CD4-positive, alpha-beta T cell (primary cell): ENCODE measurements at regions not wholly inside any gene's neighbourhood (a gene's known extent, or its start where the extent isn't known, plus 50 kb on each side); places are given as distances from the start of the nearest gene placed in this dataset.
A peak's percentile ranks its signal among the peaks of the same experiment; 100 is the strongest.

Source experiments
- ATAC-seq: fragments of 200-7000 bp; cut with Tn5 transposase; one replicate; pipeline ENCODE4 v1.10.0; 2022; ENCODE audit warnings: mild to moderate bottlenecking; ENCODE audit not compliant: poor library complexity
- CTCF ChIA-PET: fragments of 350-600 bp; sonication (Branson Sonifier 250); formaldehyde crosslinking; loops from one replicate; lab custom pipeline; 2021; ENCODE audit warnings: antibody characterized with exemption, inconsistent platforms; lab: Charles Lee
- POLR2A ChIA-PET: fragments of 350-600 bp; sonication (Branson Sonifier 250); formaldehyde crosslinking; loops from one replicate; lab custom pipeline; 2021; ENCODE audit warnings: antibody characterized with exemption, inconsistent platforms; lab: Charles Lee
- DNase-seq, 14 experiments: peaks; one replicate each; pipeline ENCODE4 v3.0.0-alpha.2; 2013 to 2020; ENCODE audit warnings: mixed read lengths in 2 of 14
- H3K27ac ChIP-seq, 2 donors: one replicate each; pipeline versions ENCODE4 v1.5.1 to v1.7.0; 2013; ENCODE audit warnings: low read length in 2 of 2, low read depth in 1 of 2, mild to moderate bottlenecking in 1 of 2
- H3K27me3 ChIP-seq, 2 experiments: 1 replicate in 1 of 2; 2 replicates in 1 of 2; pipeline versions ENCODE4 v1.6.1 to v1.7.0; 2013; ENCODE audit warnings: low read length in 2 of 2, control low read depth in 1 of 2, mild to moderate bottlenecking in 1 of 2, moderate library complexity in 1 of 2; ENCODE audit not compliant: insufficient read depth in 2 of 2, control insufficient read depth in 1 of 2
- H3K36me3 ChIP-seq: one replicate; pipeline ENCODE4 v1.6.1; 2013; ENCODE audit warnings: low read length, control low read depth; ENCODE audit not compliant: insufficient read depth
- H3K4me1 ChIP-seq: one replicate; pipeline ENCODE4 v1.6.1; 2013; ENCODE audit warnings: low read length, control low read depth; ENCODE audit not compliant: insufficient read depth
- H3K4me3 ChIP-seq: one replicate; pipeline ENCODE4 v1.5.1; 2013; ENCODE audit warnings: mild to moderate bottlenecking, low read length, moderate library complexity
- H3K9me3 ChIP-seq, 2 experiments: 1 replicate in 1 of 2; 2 replicates in 1 of 2; pipeline versions ENCODE4 v1.6.1 to v1.7.0; 2013; ENCODE audit warnings: low read length in 2 of 2, mild to moderate bottlenecking in 2 of 2, control low read depth in 1 of 2, moderate library complexity in 1 of 2; ENCODE audit not compliant: control insufficient read depth in 1 of 2, insufficient read depth in 1 of 2
- H3K27ac Mint-ChIP-seq: one replicate; pipeline ENCODE4 v1.8.0; 2020; ENCODE audit warnings: mixed read lengths
- H3K27me3 Mint-ChIP-seq: one replicate; pipeline ENCODE4 v1.8.0; 2021; ENCODE audit warnings: mixed read lengths
- H3K36me3 Mint-ChIP-seq: one replicate; pipeline ENCODE4 v1.8.0; 2021; ENCODE audit warnings: low read depth, mixed read lengths
- H3K4me1 Mint-ChIP-seq: one replicate; pipeline ENCODE4 v1.8.0; 2021; ENCODE audit warnings: low read depth, mixed read lengths
- H3K4me3 Mint-ChIP-seq: one replicate; pipeline ENCODE4 v1.8.0; 2020; ENCODE audit warnings: mild to moderate bottlenecking, mixed read lengths
- H3K9me3 Mint-ChIP-seq: one replicate; pipeline ENCODE4 v1.8.0; 2020; ENCODE audit warnings: mixed read lengths
- intact Hi-C, 2 experiments: fragments of 100-400 bp; cut with DNase I in 1 of 2; cut with micrococcal nuclease in 1 of 2; formaldehyde crosslinking; loops; one replicate each; pipeline versions ENCODE4 v1.15.1 to v1.9.0; 2023 to 2025; cut with DNase I, micrococcal nuclease
- TF ChIP-seq, protein P1 (sequence below): fragments of 200-600 bp; IDR thresholded peaks from one replicate; pipeline ENCODE4 v1.8.0; 2022; ENCODE audit warnings: antibody characterized with exemption, mild to moderate bottlenecking

DNA sequence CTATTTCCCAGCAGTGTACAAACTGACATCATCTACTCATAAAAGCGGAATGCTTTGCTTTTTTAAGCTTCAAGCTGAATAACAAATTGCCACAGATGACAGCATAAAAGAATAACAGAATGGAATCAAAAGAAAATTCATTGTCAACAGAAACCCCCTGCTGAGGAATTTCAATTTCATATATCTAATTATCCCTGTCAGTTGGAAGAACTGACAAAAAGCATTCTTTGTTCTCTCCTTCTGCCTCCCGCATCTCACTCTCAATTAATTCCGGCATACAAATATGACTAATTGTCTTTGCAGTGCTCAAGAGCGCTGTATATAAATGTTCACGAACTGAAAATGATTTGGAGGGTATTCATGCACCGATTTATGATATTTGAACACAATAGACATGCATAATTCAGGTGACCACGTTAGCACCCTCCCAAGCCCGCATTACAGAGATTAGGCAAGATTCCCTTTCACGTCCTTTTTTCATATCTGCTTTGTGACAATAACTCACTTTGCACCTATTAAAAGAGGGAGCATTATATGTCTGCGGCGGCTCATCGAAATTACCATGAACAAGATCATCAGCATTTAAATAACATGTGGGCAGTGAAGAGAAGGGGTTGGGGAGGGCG is 277.7 kb upstream of the SALL3 start:
- no peak for ATAC-seq
- H3K4me1 ChIP-seq, result no peaks in the 10 kb centered on the region
- no peak for DNase-seq
- H3K27ac Mint-ChIP-seq, result no peak overlapping the region
- no peaks in the 10 kb centered on the region for H3K27me3 Mint-ChIP-seq
- H3K27me3 ChIP-seq, result no peaks in the 10 kb centered on the region
- H3K36me3 ChIP-seq, result no peaks in the 10 kb centered on the region
- peaks cover 0 to 46% of the 10 kb centered on the region in 2 experiments for H3K9me3 ChIP-seq
- intact Hi-C loops, result no loop called here
- ChIA-PET CTCF (no interaction called here), POLR2A (no interaction called here)
- H3K4me3 Mint-ChIP-seq, result no peak overlapping the region
- no peak overlapping the region for H3K4me3 ChIP-seq
- H3K4me1 Mint-ChIP-seq, result no peaks in the 10 kb centered on the region
- no peaks in the 10 kb centered on the region for H3K36me3 Mint-ChIP-seq
- TF ChIP-seq, protein P1, sequence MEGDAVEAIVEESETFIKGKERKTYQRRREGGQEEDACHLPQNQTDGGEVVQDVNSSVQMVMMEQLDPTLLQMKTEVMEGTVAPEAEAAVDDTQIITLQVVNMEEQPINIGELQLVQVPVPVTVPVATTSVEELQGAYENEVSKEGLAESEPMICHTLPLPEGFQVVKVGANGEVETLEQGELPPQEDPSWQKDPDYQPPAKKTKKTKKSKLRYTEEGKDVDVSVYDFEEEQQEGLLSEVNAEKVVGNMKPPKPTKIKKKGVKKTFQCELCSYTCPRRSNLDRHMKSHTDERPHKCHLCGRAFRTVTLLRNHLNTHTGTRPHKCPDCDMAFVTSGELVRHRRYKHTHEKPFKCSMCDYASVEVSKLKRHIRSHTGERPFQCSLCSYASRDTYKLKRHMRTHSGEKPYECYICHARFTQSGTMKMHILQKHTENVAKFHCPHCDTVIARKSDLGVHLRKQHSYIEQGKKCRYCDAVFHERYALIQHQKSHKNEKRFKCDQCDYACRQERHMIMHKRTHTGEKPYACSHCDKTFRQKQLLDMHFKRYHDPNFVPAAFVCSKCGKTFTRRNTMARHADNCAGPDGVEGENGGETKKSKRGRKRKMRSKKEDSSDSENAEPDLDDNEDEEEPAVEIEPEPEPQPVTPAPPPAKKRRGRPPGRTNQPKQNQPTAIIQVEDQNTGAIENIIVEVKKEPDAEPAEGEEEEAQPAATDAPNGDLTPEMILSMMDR, result no peak
- H3K9me3 Mint-ChIP-seq, result peaks cover 3% of the 10 kb centered on the region
- no peak overlapping the region for H3K27ac ChIP-seq

DNA sequence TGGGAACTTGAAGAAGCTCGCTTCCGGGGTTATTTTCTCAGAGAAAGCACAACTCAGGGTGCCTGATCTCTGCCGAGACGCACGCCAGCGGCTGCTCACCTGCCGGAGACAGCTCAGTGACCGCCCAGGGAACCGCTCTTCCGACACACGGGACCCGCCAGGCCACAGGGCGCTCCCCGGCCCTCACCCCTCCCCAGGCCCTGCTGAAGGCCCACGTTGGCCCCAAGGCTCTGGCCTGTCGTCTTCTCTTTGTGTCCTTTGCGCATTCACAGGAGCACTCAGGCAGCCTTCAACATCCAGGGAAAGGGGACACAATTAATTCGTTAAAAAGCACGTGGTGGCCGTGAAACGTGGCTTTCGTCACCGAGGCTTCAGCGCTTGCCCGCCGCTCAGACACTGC is 276.3 kb upstream of the SALL3 start:
- TF ChIP-seq, protein P1, result no peak
- Histone ChIP-seq H3K9me3 (peaks cover 11 to 39% of the 10 kb centered on the region in 2 experiments), H3K27me3 (no peaks in the 10 kb centered on the region), H3K27ac (no peak overlapping the region), H3K36me3 (no peaks in the 10 kb centered on the region), H3K4me3 (no peak overlapping the region), H3K4me1 (no peaks in the 10 kb centered on the region)
- H3K36me3 Mint-ChIP-seq, result no peaks in the 10 kb centered on the region
- intact Hi-C loops, result no loop called here
- no peaks in the 10 kb centered on the region for H3K27me3 Mint-ChIP-seq
- no peak overlapping the region for H3K4me3 Mint-ChIP-seq
- DNase-seq, result peak in 1 of 14 experiments; percentile 16
- ChIA-PET CTCF (no interaction called here), POLR2A (no interaction called here)
- ATAC-seq, result no peak
- H3K9me3 Mint-ChIP-seq, result peaks cover 5% of the 10 kb centered on the region
- H3K27ac Mint-ChIP-seq, result no peak overlapping the region
- no peaks in the 10 kb centered on the region for H3K4me1 Mint-ChIP-seq

DNA sequence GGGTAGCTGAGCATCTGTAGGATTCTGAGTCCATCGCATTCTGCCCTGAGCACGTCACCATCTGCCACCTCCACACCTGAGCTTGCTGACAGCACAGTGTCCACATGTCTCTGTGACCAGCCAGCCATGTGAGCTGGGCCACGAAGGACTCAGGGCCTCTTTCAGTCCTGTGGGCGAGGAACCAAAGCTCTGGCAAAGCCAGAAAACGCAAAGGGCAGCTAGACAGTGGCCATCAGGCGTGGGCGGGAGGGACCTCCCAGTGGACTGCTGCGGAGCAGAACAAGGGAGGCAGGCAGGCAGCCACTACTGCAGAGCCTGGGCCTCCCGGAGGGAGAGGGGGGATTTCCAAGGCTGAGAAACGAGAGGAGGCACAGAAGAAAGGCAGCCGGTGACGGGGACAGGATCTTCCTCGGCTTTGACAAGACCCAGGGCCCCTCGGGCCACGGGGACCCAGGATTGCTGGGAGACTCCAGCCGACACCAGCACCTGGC is 274.6 kb upstream of the SALL3 start:
- Mint-ChIP-seq H3K4me3 (no peak overlapping the region), H3K27ac (no peak overlapping the region), H3K4me1 (no peaks in the 10 kb centered on the region), H3K36me3 (no peaks in the 10 kb centered on the region), H3K9me3 (peaks cover 13% of the 10 kb centered on the region), H3K27me3 (no peaks in the 10 kb centered on the region)
- Histone ChIP-seq H3K4me3 (no peak overlapping the region), H3K27ac (no peak overlapping the region), H3K4me1 (no peaks in the 10 kb centered on the region), H3K27me3 (no peaks in the 10 kb centered on the region), H3K9me3 (peaks cover 25 to 44% of the 10 kb centered on the region in 2 experiments), H3K36me3 (no peaks in the 10 kb centered on the region)
- DNase-seq (peak in 1 of 14 experiments; percentile 19), ATAC-seq (no peak)
- ChIA-PET CTCF (no interaction called here), POLR2A (no interaction called here)
- intact Hi-C loops, result no loop called here
- TF ChIP-seq, protein P1, result no peak
